ENCODE measurements at regions not wholly inside any gene's neighbourhood (a gene's known extent, or its start where the extent isn't known, plus 50 kb on each side); places are given as distances from the start of the nearest gene placed in this dataset.

- ChIA-PET CTCF (no interaction called here), POLR2A (no interaction called here)
- H3K36me3 Mint-ChIP-seq (ENCODE audit: low read depth), result no peaks in the 10 kb centered on the region
- no peak for ATAC-seq
- no peak overlapping the region for H3K27ac Mint-ChIP-seq
- no peaks in the 10 kb centered on the region for H3K27me3 Mint-ChIP-seq (ENCODE audit: low read depth)
- no peak for DNase-seq
- H3K9me3 Mint-ChIP-seq (ENCODE audit: insufficient read depth), result peaks cover 4% of the 10 kb centered on the region
- no peak overlapping the region for H3K4me3 Mint-ChIP-seq
- no peaks in the 10 kb centered on the region for H3K4me1 Mint-ChIP-seq (ENCODE audit: low read depth)
Observed at GRCh38 chr6:77403424-77403823, 59.9 kb downstream of the HTR1B start.

DNA sequence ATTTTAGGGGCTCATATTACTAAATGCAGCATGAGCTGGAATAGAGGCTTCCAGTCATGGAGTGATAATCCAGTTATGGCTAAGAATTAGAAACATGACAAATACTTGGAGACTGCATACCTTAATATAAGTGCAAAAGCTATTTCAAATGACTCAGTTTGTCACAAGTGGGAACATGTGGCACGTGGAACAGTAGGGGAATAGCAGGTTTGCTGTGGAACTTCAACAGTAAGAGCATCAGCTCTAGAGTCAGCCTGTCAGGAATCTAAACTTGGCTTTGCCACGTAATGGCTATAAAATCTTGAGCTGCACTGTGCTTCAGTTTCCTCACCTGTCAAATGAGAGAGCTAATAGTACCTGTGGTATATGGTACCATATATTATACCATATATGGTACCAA, 62.1 kb downstream of the HTR1B start:
- Mint-ChIP-seq H3K27me3 (ENCODE audit: low read depth) (no peaks in the 10 kb centered on the region), H3K4me3 (no peak overlapping the region), H3K4me1 (ENCODE audit: low read depth) (no peaks in the 10 kb centered on the region), H3K9me3 (ENCODE audit: insufficient read depth) (peaks cover 4% of the 10 kb centered on the region), H3K36me3 (ENCODE audit: low read depth) (no peaks in the 10 kb centered on the region), H3K27ac (no peak overlapping the region)
- no peak for ATAC-seq
- POLR2A ChIA-PET, result no interaction called here
- no peak for DNase-seq
- CTCF ChIA-PET, result no interaction called here

- H3K27me3 Mint-ChIP-seq (ENCODE audit: low read depth), result no peaks in the 10 kb centered on the region
- no peak overlapping the region for H3K4me3 Mint-ChIP-seq
- H3K36me3 Mint-ChIP-seq (ENCODE audit: low read depth), result no peaks in the 10 kb centered on the region
- no peak overlapping the region for H3K27ac Mint-ChIP-seq
- H3K9me3 Mint-ChIP-seq (ENCODE audit: insufficient read depth), result peaks cover 9% of the 10 kb centered on the region
- ChIA-PET POLR2A (no interaction called here), CTCF (no interaction called here)
- H3K4me1 Mint-ChIP-seq (ENCODE audit: low read depth), result no peaks in the 10 kb centered on the region
- no peak for DNase-seq
- no peak for ATAC-seq
Observed at GRCh38 chr6:77397561-77397960, 65.7 kb downstream of the HTR1B start.

- ChIA-PET CTCF (no interaction called here), POLR2A (no interaction called here)
- no peaks in the 10 kb centered on the region for H3K4me1 Mint-ChIP-seq (ENCODE audit: low read depth)
- H3K27ac Mint-ChIP-seq, result no peak overlapping the region
- no peaks in the 10 kb centered on the region for H3K36me3 Mint-ChIP-seq (ENCODE audit: low read depth)
- H3K27me3 Mint-ChIP-seq (ENCODE audit: low read depth), result no peaks in the 10 kb centered on the region
- peaks cover 6% of the 10 kb centered on the region for H3K9me3 Mint-ChIP-seq (ENCODE audit: insufficient read depth)
- no peak overlapping the region for H3K4me3 Mint-ChIP-seq
- ATAC-seq, result no peak
- DNase-seq, result no peak
Observed at GRCh38 chr6:77389402-77389801, 73.9 kb downstream of the HTR1B start.

DNA sequence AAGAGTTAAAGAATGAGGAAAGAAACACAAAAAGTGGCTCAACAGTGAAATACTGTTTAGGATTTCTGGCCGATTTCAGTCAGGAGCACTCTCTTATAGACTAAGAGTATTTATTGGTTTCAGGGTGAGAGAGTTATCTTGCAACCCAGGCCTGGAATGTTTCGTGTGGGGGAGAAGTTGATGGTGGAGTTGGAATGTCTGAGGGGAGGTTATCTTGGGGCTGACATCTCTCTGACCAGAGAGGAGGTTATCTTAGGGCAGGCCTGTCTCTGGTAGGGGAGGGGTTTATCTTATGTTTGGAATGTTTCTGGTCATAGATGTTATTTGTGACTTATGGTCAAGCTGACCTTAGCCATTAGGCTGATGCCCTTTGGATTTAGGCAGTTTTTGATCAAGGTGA, 80.3 kb downstream of the HTR1B start:
- Mint-ChIP-seq H3K4me3 (no peak overlapping the region), H3K27ac (no peak overlapping the region), H3K4me1 (ENCODE audit: low read depth) (no peaks in the 10 kb centered on the region), H3K27me3 (ENCODE audit: low read depth) (no peaks in the 10 kb centered on the region), H3K9me3 (ENCODE audit: insufficient read depth) (peaks cover 4% of the 10 kb centered on the region), H3K36me3 (ENCODE audit: low read depth) (no peaks in the 10 kb centered on the region)
- POLR2A ChIA-PET, result no interaction called here
- CTCF ChIA-PET, result no interaction called here
- DNase-seq, result no peak
- ATAC-seq, result no peak

DNA sequence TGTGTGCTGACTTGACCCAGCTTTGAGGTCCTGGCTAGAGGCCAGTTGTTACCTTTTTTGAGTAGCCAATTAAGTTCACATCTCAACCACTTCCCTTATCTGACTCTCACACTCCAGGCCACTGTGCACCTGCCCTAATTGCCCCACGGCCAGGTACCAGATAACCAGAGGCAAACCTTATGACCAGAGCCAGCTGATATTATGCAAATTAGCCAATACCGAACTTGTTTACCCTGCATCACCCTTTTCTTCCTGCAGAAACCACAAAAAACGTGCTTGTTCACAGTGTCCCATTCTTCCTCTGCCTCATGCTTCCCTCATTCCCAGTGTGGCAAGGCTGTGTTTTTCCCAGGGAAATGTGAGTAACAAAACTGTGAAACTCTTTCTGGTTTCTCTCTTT, 89.3 kb downstream of the HTR1B start:
- ATAC-seq (no peak), DNase-seq (no peak)
- no peak overlapping the region for H3K4me3 Mint-ChIP-seq
- no peaks in the 10 kb centered on the region for H3K9me3 Mint-ChIP-seq (ENCODE audit: insufficient read depth)
- POLR2A ChIA-PET, result no interaction called here
- H3K4me1 Mint-ChIP-seq (ENCODE audit: low read depth), result no peaks in the 10 kb centered on the region
- no peaks in the 10 kb centered on the region for H3K27me3 Mint-ChIP-seq (ENCODE audit: low read depth)
- no peaks in the 10 kb centered on the region for H3K36me3 Mint-ChIP-seq (ENCODE audit: low read depth)
- CTCF ChIA-PET, result no interaction called here
- no peak overlapping the region for H3K27ac Mint-ChIP-seq

GRCh38 chr6:77371748-77372147, 91.5 kb downstream of the HTR1B start:
- CTCF ChIA-PET, result no interaction called here
- H3K9me3 Mint-ChIP-seq (ENCODE audit: insufficient read depth), result peaks cover 4% of the 10 kb centered on the region
- H3K36me3 Mint-ChIP-seq (ENCODE audit: low read depth), result no peaks in the 10 kb centered on the region
- no peaks in the 10 kb centered on the region for H3K4me1 Mint-ChIP-seq (ENCODE audit: low read depth)
- ATAC-seq (no peak), DNase-seq (no peak)
- no peak overlapping the region for H3K4me3 Mint-ChIP-seq
- no peaks in the 10 kb centered on the region for H3K27me3 Mint-ChIP-seq (ENCODE audit: low read depth)
- POLR2A ChIA-PET, result no interaction called here
- no peak overlapping the region for H3K27ac Mint-ChIP-seq

- no peaks in the 10 kb centered on the region for H3K27me3 Mint-ChIP-seq (ENCODE audit: low read depth)
- peaks cover 4% of the 10 kb centered on the region for H3K9me3 Mint-ChIP-seq (ENCODE audit: insufficient read depth)
- no peaks in the 10 kb centered on the region for H3K36me3 Mint-ChIP-seq (ENCODE audit: low read depth)
- ChIA-PET POLR2A (no interaction called here), CTCF (no interaction called here)
- no peak overlapping the region for H3K4me3 Mint-ChIP-seq
- ATAC-seq (no peak), DNase-seq (no peak)
- no peak overlapping the region for H3K27ac Mint-ChIP-seq
- no peaks in the 10 kb centered on the region for H3K4me1 Mint-ChIP-seq (ENCODE audit: low read depth)
Observed at GRCh38 chr6:77368660-77369313, 94.5 kb downstream of the HTR1B start.

DNA sequence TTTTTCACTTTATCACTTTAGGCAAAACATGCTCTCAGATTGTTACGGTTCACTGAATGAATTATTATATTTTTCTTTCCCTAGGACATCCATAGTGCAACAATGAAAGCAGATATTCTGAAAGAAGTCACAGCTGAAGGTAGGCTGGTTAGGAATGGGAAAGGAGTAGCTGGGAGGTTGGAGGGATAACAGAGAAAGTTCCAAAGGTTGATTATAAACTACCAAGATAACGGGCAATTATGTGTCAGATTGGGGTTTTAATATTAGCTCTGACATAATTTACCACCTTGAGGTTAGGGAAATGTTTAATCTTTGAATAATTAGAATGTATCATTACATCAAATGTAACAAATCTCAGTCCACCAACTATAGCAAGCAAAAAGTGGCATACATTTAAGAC, 96.5 kb downstream of the HTR1B start:
- no peaks in the 10 kb centered on the region for H3K4me1 Mint-ChIP-seq (ENCODE audit: low read depth)
- no peak overlapping the region for H3K4me3 Mint-ChIP-seq
- H3K27ac Mint-ChIP-seq, result no peak overlapping the region
- ATAC-seq (no peak), DNase-seq (no peak)
- peaks cover 8% of the 10 kb centered on the region for H3K9me3 Mint-ChIP-seq (ENCODE audit: insufficient read depth)
- POLR2A ChIA-PET, result no interaction called here
- H3K36me3 Mint-ChIP-seq (ENCODE audit: low read depth), result no peaks in the 10 kb centered on the region
- H3K27me3 Mint-ChIP-seq (ENCODE audit: low read depth), result no peaks in the 10 kb centered on the region
- CTCF ChIA-PET, result no interaction called here

DNA sequence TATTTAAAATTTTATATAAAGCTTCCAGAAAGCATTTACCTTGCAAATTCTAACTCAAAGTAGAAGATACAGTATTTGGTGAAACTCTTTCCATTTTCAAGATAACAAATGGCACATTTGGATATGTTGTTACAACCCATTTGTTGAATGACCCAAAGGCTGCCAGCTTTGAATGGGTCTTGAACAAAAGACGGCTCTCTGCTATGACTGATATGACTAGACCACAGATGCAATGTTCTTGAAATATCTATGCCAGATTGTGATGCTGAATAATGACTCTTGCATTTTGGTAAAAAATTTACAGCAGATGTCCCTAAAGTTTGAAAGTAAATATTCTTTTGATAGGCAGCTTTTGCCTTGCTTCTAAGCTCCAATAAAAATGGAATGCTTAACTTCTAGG, 99.6 kb downstream of the HTR1B start:
- no peak overlapping the region for H3K27ac Mint-ChIP-seq
- ChIA-PET POLR2A (no interaction called here), CTCF (no interaction called here)
- peaks cover 11% of the 10 kb centered on the region for H3K9me3 Mint-ChIP-seq (ENCODE audit: insufficient read depth)
- DNase-seq (no peak), ATAC-seq (no peak)
- no peak overlapping the region for H3K4me3 Mint-ChIP-seq
- H3K27me3 Mint-ChIP-seq (ENCODE audit: low read depth), result no peaks in the 10 kb centered on the region
- no peaks in the 10 kb centered on the region for H3K36me3 Mint-ChIP-seq (ENCODE audit: low read depth)
- no peaks in the 10 kb centered on the region for H3K4me1 Mint-ChIP-seq (ENCODE audit: low read depth)

- Mint-ChIP-seq H3K27me3 (ENCODE audit: low read depth) (no peaks in the 10 kb centered on the region), H3K4me1 (ENCODE audit: low read depth) (no peaks in the 10 kb centered on the region), H3K36me3 (ENCODE audit: low read depth) (no peaks in the 10 kb centered on the region), H3K27ac (no peak overlapping the region), H3K4me3 (no peak overlapping the region), H3K9me3 (ENCODE audit: insufficient read depth) (peaks cover 14% of the 10 kb centered on the region)
- DNase-seq, result no peak
- ChIA-PET POLR2A (no interaction called here), CTCF (no interaction called here)
- ATAC-seq, result no peak
Observed at GRCh38 chr6:77362055-77362454, 101.2 kb downstream of the HTR1B start.

DNA sequence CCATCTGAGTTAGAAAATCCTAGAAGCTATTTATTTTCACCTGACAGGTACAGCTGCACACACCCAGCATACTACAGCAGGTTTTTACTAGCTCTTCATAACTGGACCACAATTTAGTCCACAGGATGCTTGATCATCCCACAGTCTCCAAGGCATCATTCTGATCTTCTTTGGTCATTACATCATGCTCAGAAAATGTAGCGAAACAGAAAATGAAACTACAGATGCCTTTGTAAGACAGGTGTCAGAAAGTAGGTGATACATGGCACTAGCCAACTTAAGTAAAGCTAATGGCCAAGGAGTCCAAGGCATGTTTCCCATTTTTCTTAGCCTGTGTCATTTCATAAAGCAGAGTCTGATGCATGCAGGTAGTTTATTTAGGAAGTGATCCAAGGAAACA, 102.3 kb downstream of the HTR1B start:
- no peaks in the 10 kb centered on the region for H3K4me1 Mint-ChIP-seq (ENCODE audit: low read depth)
- POLR2A ChIA-PET, result no interaction called here
- no peak overlapping the region for H3K4me3 Mint-ChIP-seq
- CTCF ChIA-PET, result no interaction called here
- ATAC-seq (no peak), DNase-seq (no peak)
- peaks cover 14% of the 10 kb centered on the region for H3K9me3 Mint-ChIP-seq (ENCODE audit: insufficient read depth)
- no peaks in the 10 kb centered on the region for H3K27me3 Mint-ChIP-seq (ENCODE audit: low read depth)
- H3K27ac Mint-ChIP-seq, result no peak overlapping the region
- H3K36me3 Mint-ChIP-seq (ENCODE audit: low read depth), result no peaks in the 10 kb centered on the region

DNA sequence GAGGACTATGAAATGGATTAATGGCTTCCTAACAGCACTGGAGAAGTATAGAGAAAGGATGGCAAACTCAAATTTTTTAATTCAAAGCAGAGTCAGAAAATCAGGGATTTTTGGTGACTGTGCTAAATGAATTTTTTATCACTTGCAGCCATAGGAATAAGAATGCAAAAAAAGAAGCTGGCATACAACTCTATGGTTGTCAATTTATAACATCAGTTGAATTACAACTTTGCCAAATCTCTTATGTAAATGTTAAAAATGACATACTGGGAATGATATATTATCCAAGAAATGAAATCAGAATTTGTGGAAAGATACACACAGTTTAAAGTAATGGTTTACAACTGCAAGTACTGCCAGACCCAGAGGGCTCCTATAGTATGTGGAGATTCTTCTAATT, 106.5 kb downstream of the HTR1B start:
- H3K4me1 Mint-ChIP-seq (ENCODE audit: low read depth), result no peaks in the 10 kb centered on the region
- no peak overlapping the region for H3K27ac Mint-ChIP-seq
- DNase-seq (no peak), ATAC-seq (no peak)
- H3K9me3 Mint-ChIP-seq (ENCODE audit: insufficient read depth), result peaks cover 15% of the 10 kb centered on the region
- CTCF ChIA-PET, result no interaction called here
- POLR2A ChIA-PET, result no interaction called here
- no peaks in the 10 kb centered on the region for H3K27me3 Mint-ChIP-seq (ENCODE audit: low read depth)
- H3K36me3 Mint-ChIP-seq (ENCODE audit: low read depth), result no peaks in the 10 kb centered on the region
- no peak overlapping the region for H3K4me3 Mint-ChIP-seq
